ENCODE measurements at regions not wholly inside any gene's neighbourhood (a gene's known extent, or its start where the extent isn't known, plus 50 kb on each side); places are given as distances from the start of the nearest gene placed in this dataset.

GRCh38 chr3:181457756-181458155 is 254.0 kb upstream of the SOX2 start:
- H3K27me3 ChIP-seq (ENCODE audit: control insufficient read depth, insufficient read depth, low read length) = no peaks in the 10 kb centered on the region
- H3K9me3 ChIP-seq (ENCODE audit: control insufficient read depth, insufficient read depth, low read length) = no peaks in the 10 kb centered on the region
- H3K36me3 ChIP-seq (ENCODE audit: control insufficient read depth, insufficient read depth, low read length) = no peaks in the 10 kb centered on the region
- H3K4me1 ChIP-seq (ENCODE audit: control insufficient read depth, insufficient read depth, low read length) = no peaks in the 10 kb centered on the region
- no peak for DNase-seq (ENCODE audit: low read depth, low spot score)
- H3K4me3 ChIP-seq (ENCODE audit: low read length) = no peak overlapping the region
- WGBS (ENCODE audit: insufficient coverage, insufficient read length) = no CpG with 5 or more reads among the region's 4 CpGs
- no peak overlapping the region for H3K27ac ChIP-seq (ENCODE audit: low read length)

- H3K36me3 ChIP-seq (ENCODE audit: control insufficient read depth, insufficient read depth, low read length) = no peaks in the 10 kb centered on the region
- no peak overlapping the region for H3K4me3 ChIP-seq (ENCODE audit: low read length)
- no peak for DNase-seq (ENCODE audit: low read depth, low spot score)
- H3K9me3 ChIP-seq (ENCODE audit: control insufficient read depth, insufficient read depth, low read length) = no peaks in the 10 kb centered on the region
- H3K27me3 ChIP-seq (ENCODE audit: control insufficient read depth, insufficient read depth, low read length) = no peaks in the 10 kb centered on the region
- H3K27ac ChIP-seq (ENCODE audit: low read length) = no peak overlapping the region
- H3K4me1 ChIP-seq (ENCODE audit: control insufficient read depth, insufficient read depth, low read length) = no peaks in the 10 kb centered on the region
- no CpG with 5 or more reads among the region's 9 CpGs for WGBS (ENCODE audit: insufficient coverage, insufficient read length)
Observed at GRCh38 chr3:181457190-181457589, 254.5 kb upstream of the SOX2 start.

- Histone ChIP-seq H3K9me3 (ENCODE audit: control insufficient read depth, insufficient read depth, low read length) (no peaks in the 10 kb centered on the region), H3K36me3 (ENCODE audit: control insufficient read depth, insufficient read depth, low read length) (no peaks in the 10 kb centered on the region), H3K27ac (ENCODE audit: low read length) (no peak overlapping the region), H3K27me3 (ENCODE audit: control insufficient read depth, insufficient read depth, low read length) (no peaks in the 10 kb centered on the region), H3K4me3 (ENCODE audit: low read length) (no peak overlapping the region), H3K4me1 (ENCODE audit: control insufficient read depth, insufficient read depth, low read length) (no peaks in the 10 kb centered on the region)
- DNase-seq (ENCODE audit: low read depth, low spot score) = no peak
- no CpG with 5 or more reads among the region's 1 CpG for WGBS (ENCODE audit: insufficient coverage, insufficient read length)
Observed at GRCh38 chr3:181455276-181455675, 256.4 kb upstream of the SOX2 start.

- Histone ChIP-seq H3K36me3 (ENCODE audit: control insufficient read depth, insufficient read depth, low read length) (no peaks in the 10 kb centered on the region), H3K27me3 (ENCODE audit: control insufficient read depth, insufficient read depth, low read length) (no peaks in the 10 kb centered on the region), H3K4me3 (ENCODE audit: low read length) (no peak overlapping the region), H3K4me1 (ENCODE audit: control insufficient read depth, insufficient read depth, low read length) (no peaks in the 10 kb centered on the region), H3K27ac (ENCODE audit: low read length) (no peak overlapping the region), H3K9me3 (ENCODE audit: control insufficient read depth, insufficient read depth, low read length) (no peaks in the 10 kb centered on the region)
- WGBS (ENCODE audit: insufficient coverage, insufficient read length) = no CpG with 5 or more reads among the region's 6 CpGs
- no peak for DNase-seq (ENCODE audit: low read depth, low spot score)
Observed at GRCh38 chr3:181454451-181455027, 257.2 kb upstream of the SOX2 start.

GRCh38 chr3:181446741-181447140 is 265.0 kb upstream of the SOX2 start:
- WGBS (ENCODE audit: insufficient coverage, insufficient read length) = no CpG with 5 or more reads among the region's 2 CpGs
- no peaks in the 10 kb centered on the region for H3K36me3 ChIP-seq (ENCODE audit: control insufficient read depth, insufficient read depth, low read length)
- H3K27ac ChIP-seq (ENCODE audit: low read length) = no peak overlapping the region
- no peaks in the 10 kb centered on the region for H3K9me3 ChIP-seq (ENCODE audit: control insufficient read depth, insufficient read depth, low read length)
- DNase-seq (ENCODE audit: low read depth, low spot score) = no peak
- no peaks in the 10 kb centered on the region for H3K4me1 ChIP-seq (ENCODE audit: control insufficient read depth, insufficient read depth, low read length)
- H3K4me3 ChIP-seq (ENCODE audit: low read length) = no peak overlapping the region
- no peaks in the 10 kb centered on the region for H3K27me3 ChIP-seq (ENCODE audit: control insufficient read depth, insufficient read depth, low read length)

- Histone ChIP-seq H3K27ac (ENCODE audit: low read length) (no peak overlapping the region), H3K9me3 (ENCODE audit: control insufficient read depth, insufficient read depth, low read length) (no peaks in the 10 kb centered on the region), H3K27me3 (ENCODE audit: control insufficient read depth, insufficient read depth, low read length) (no peaks in the 10 kb centered on the region), H3K36me3 (ENCODE audit: control insufficient read depth, insufficient read depth, low read length) (no peaks in the 10 kb centered on the region), H3K4me3 (ENCODE audit: low read length) (no peak overlapping the region), H3K4me1 (ENCODE audit: control insufficient read depth, insufficient read depth, low read length) (no peaks in the 10 kb centered on the region)
- WGBS (ENCODE audit: insufficient coverage, insufficient read length) = no CpG with 5 or more reads among the region's 3 CpGs
- no peak for DNase-seq (ENCODE audit: low read depth, low spot score)
Observed at GRCh38 chr3:181442066-181442465, 269.7 kb upstream of the SOX2 start.

- no peak overlapping the region for H3K4me3 ChIP-seq (ENCODE audit: low read length)
- H3K27me3 ChIP-seq (ENCODE audit: control insufficient read depth, insufficient read depth, low read length) = no peaks in the 10 kb centered on the region
- no peaks in the 10 kb centered on the region for H3K4me1 ChIP-seq (ENCODE audit: control insufficient read depth, insufficient read depth, low read length)
- no peak overlapping the region for H3K27ac ChIP-seq (ENCODE audit: low read length)
- no CpG with 5 or more reads among the region's 4 CpGs for WGBS (ENCODE audit: insufficient coverage, insufficient read length)
- no peaks in the 10 kb centered on the region; the same call in 1 of the 2 replicates for H3K9me3 ChIP-seq (ENCODE audit: control insufficient read depth, insufficient read depth, low read length)
- no peak for DNase-seq (ENCODE audit: low read depth, low spot score)
- H3K36me3 ChIP-seq (ENCODE audit: control insufficient read depth, insufficient read depth, low read length) = no peaks in the 10 kb centered on the region
Observed at GRCh38 chr3:181432992-181433391, 278.7 kb upstream of the SOX2 start.

- no peaks in the 10 kb centered on the region for H3K4me1 ChIP-seq (ENCODE audit: control insufficient read depth, insufficient read depth, low read length)
- no peaks in the 10 kb centered on the region; the same call in 1 of the 2 replicates for H3K9me3 ChIP-seq (ENCODE audit: control insufficient read depth, insufficient read depth, low read length)
- no peak overlapping the region for H3K4me3 ChIP-seq (ENCODE audit: low read length)
- H3K36me3 ChIP-seq (ENCODE audit: control insufficient read depth, insufficient read depth, low read length) = no peaks in the 10 kb centered on the region
- WGBS (ENCODE audit: insufficient coverage, insufficient read length) = no CpG with 5 or more reads among the region's 4 CpGs
- no peak overlapping the region for H3K27ac ChIP-seq (ENCODE audit: low read length)
- no peaks in the 10 kb centered on the region for H3K27me3 ChIP-seq (ENCODE audit: control insufficient read depth, insufficient read depth, low read length)
- no peak for DNase-seq (ENCODE audit: low read depth, low spot score)
Observed at GRCh38 chr3:181431748-181432147, 280.0 kb upstream of the SOX2 start.

GRCh38 chr3:181425074-181425473 is 286.7 kb upstream of the SOX2 start:
- Histone ChIP-seq H3K9me3 (ENCODE audit: control insufficient read depth, insufficient read depth, low read length) (no peaks in the 10 kb centered on the region), H3K27me3 (ENCODE audit: control insufficient read depth, insufficient read depth, low read length) (no peaks in the 10 kb centered on the region), H3K27ac (ENCODE audit: low read length) (no peak overlapping the region), H3K4me1 (ENCODE audit: control insufficient read depth, insufficient read depth, low read length) (no peaks in the 10 kb centered on the region), H3K36me3 (ENCODE audit: control insufficient read depth, insufficient read depth, low read length) (no peaks in the 10 kb centered on the region), H3K4me3 (ENCODE audit: low read length) (no peak overlapping the region)
- DNase-seq (ENCODE audit: low read depth, low spot score) = no peak
- WGBS (ENCODE audit: insufficient coverage, insufficient read length) = no CpG with 5 or more reads among the region's 3 CpGs

- DNase-seq (ENCODE audit: low read depth, low spot score) = no peak
- no peaks in the 10 kb centered on the region for H3K36me3 ChIP-seq (ENCODE audit: control insufficient read depth, insufficient read depth, low read length)
- no peaks in the 10 kb centered on the region for H3K9me3 ChIP-seq (ENCODE audit: control insufficient read depth, insufficient read depth, low read length)
- no CpG with 5 or more reads among the region's 1 CpG for WGBS (ENCODE audit: insufficient coverage, insufficient read length)
- no peak overlapping the region for H3K27ac ChIP-seq (ENCODE audit: low read length)
- H3K4me1 ChIP-seq (ENCODE audit: control insufficient read depth, insufficient read depth, low read length) = no peaks in the 10 kb centered on the region
- no peak overlapping the region for H3K4me3 ChIP-seq (ENCODE audit: low read length)
- H3K27me3 ChIP-seq (ENCODE audit: control insufficient read depth, insufficient read depth, low read length) = no peaks in the 10 kb centered on the region
Observed at GRCh38 chr3:181418233-181418632, 293.5 kb upstream of the SOX2 start.

- no peaks in the 10 kb centered on the region for H3K27me3 ChIP-seq (ENCODE audit: control insufficient read depth, insufficient read depth, low read length)
- DNase-seq (ENCODE audit: low read depth, low spot score) = no peak
- no peak overlapping the region for H3K27ac ChIP-seq (ENCODE audit: low read length)
- WGBS (ENCODE audit: insufficient coverage, insufficient read length) = no CpG with 5 or more reads among the region's 8 CpGs
- no peaks in the 10 kb centered on the region for H3K9me3 ChIP-seq (ENCODE audit: control insufficient read depth, insufficient read depth, low read length)
- no peaks in the 10 kb centered on the region for H3K36me3 ChIP-seq (ENCODE audit: control insufficient read depth, insufficient read depth, low read length)
- H3K4me3 ChIP-seq (ENCODE audit: low read length) = no peak overlapping the region
- H3K4me1 ChIP-seq (ENCODE audit: control insufficient read depth, insufficient read depth, low read length) = no peaks in the 10 kb centered on the region
Observed at GRCh38 chr3:181417748-181418147, 294.0 kb upstream of the SOX2 start.
